Stomach (tissue), 8 donors: ENCODE measurements at regions not wholly inside any gene's neighbourhood (a gene's known extent, or its start where the extent isn't known, plus 50 kb on each side); places are given as distances from the start of the nearest gene placed in this dataset.

Source experiments
- DNase-seq, 2 donors: peaks; one replicate each; pipeline versions ENCODE4 v3.0.0 to v3.0.0-alpha.2; 2013 to 2019
- H3K27ac ChIP-seq, 5 donors: fragments of 200-600 bp in 4 of 5; sonication (generic) in 4 of 5; one replicate each; pipeline ENCODE4 v1.5.1; 2013 to 2019; ENCODE audit warnings: mild to moderate bottlenecking in 1 of 5, moderate library complexity in 1 of 5
- H3K27me3 ChIP-seq, 3 donors: fragments of 200-600 bp; sonication (generic); one replicate each; pipeline ENCODE4 v1.5.1; 2017 to 2019; ENCODE audit warnings: mixed run types in 1 of 3
- H3K36me3 ChIP-seq, 4 donors: fragments of 200-600 bp; sonication (generic); 1 replicate in 3 of 4; 2 replicates in 1 of 4; pipeline ENCODE4 v1.5.1; 2016 to 2019
- H3K4me1 ChIP-seq, 4 donors: fragments of 200-600 bp; sonication (generic); one replicate each; pipeline ENCODE4 v1.5.1; 2016 to 2019
- H3K4me3 ChIP-seq, 4 donors: fragments of 200-600 bp; sonication (generic) in 3 of 4; one replicate each; pipeline ENCODE4 v1.5.1; 2016 to 2019; ENCODE audit warnings: mild to moderate bottlenecking in 1 of 4
- H3K9me3 ChIP-seq, 4 donors: fragments of 200-600 bp; sonication (generic); one replicate each; pipeline ENCODE4 v1.5.1; 2016 to 2019
- CTCF ChIP-seq, 7 experiments: fragments of 450-650 bp in 4 of 7; fragments of 200-600 bp in 3 of 7; sonication (generic) in 3 of 7; IDR thresholded peaks; one replicate each; pipeline ENCODE4 v1.5.1; 2016 to 2019; ENCODE audit warnings: antibody characterized with exemption in 7 of 7, control low read depth in 2 of 7, mild to moderate bottlenecking in 1 of 7
- EP300 ChIP-seq: sonication (generic); formaldehyde crosslinking; IDR thresholded peaks from one replicate; pipeline ENCODE4 v1.6.1; 2017; ENCODE audit warnings: antibody characterized with exemption
- POLR2A ChIP-seq, 4 donors: fragments of 450-650 bp; IDR thresholded peaks; one replicate each; pipeline ENCODE4 v1.6.1; 2016; ENCODE audit warnings: antibody characterized with exemption in 4 of 4, control low read depth in 2 of 4, mild to moderate bottlenecking in 1 of 4, moderate library complexity in 1 of 4
- POLR2AphosphoS5 ChIP-seq, 3 donors: sonication (generic); formaldehyde crosslinking; IDR thresholded peaks; one replicate each; pipeline ENCODE4 v1.6.1; 2016; ENCODE audit warnings: antibody characterized with exemption in 3 of 3
- WGBS, 5 donors: extraction: QIAGEN DNeasy Blood & Tissue Kit in 3 of 5; methylation state at CpG; one replicate each; pipeline versions ENCODE4 v1.1.5 to v1.1.7; 2013 to 2018; 5-methylcytosine and 5-hydroxymethylcytosine counted together
- intact Hi-C: fragments of 100-400 bp; cut with DNase I; formaldehyde crosslinking; loops from one replicate; pipeline ENCODE4 v1.15.1; 2023; ENCODE audit warnings: low total_unique reads
- donor health status: healthy with polysubstance abuse.
- donor health status: Bipolar disorder and iron deficiency.
- donor health status: healthy.

- Histone ChIP-seq H3K4me3 (no peak overlapping the region), H3K36me3 (no peaks in the 10 kb centered on the region), H3K9me3 (no peaks in the 10 kb centered on the region), H3K27ac (no peak overlapping the region), H3K27me3 (no peaks in the 10 kb centered on the region), H3K4me1 (no peaks in the 10 kb centered on the region)
- no peak for DNase-seq
- no peak for TF ChIP-seq CTCF (IDR thresholded peaks at IDR 0.05)
- no peak for TF ChIP-seq EP300
- no peak for TF ChIP-seq POLR2A (IDR thresholded peaks at IDR 0.05)
- TF ChIP-seq POLR2AphosphoS5 (IDR thresholded peaks at IDR 0.05): no peak
- intact Hi-C loops: no loop called here
- 81 to 98% (median 90%) methylated on average over 2 of the region's 2 CpGs for WGBS, 5 donors
Measured at GRCh38 chr2:79210274-79210917, 50.8 kb upstream of the REG3A start.
